Esophagus mucosa (tissue), 1 donor: ENCODE measurements at regions not wholly inside any gene's neighbourhood (a gene's known extent, or its start where the extent isn't known, plus 50 kb on each side); places are given as distances from the start of the nearest gene placed in this dataset.

Source experiments
- ATAC-seq: fragments of 200-7000 bp; cut with Tn5 transposase; one replicate; pipeline ENCODE4 v1.9.1; 2020
- donor health status: DM: yes; HTN: yes; CAD: no.

- ATAC-seq, result no peak
Measured at GRCh38 chr20:17023806-17024205, 203.0 kb upstream of the PCSK2 start.

DNA sequence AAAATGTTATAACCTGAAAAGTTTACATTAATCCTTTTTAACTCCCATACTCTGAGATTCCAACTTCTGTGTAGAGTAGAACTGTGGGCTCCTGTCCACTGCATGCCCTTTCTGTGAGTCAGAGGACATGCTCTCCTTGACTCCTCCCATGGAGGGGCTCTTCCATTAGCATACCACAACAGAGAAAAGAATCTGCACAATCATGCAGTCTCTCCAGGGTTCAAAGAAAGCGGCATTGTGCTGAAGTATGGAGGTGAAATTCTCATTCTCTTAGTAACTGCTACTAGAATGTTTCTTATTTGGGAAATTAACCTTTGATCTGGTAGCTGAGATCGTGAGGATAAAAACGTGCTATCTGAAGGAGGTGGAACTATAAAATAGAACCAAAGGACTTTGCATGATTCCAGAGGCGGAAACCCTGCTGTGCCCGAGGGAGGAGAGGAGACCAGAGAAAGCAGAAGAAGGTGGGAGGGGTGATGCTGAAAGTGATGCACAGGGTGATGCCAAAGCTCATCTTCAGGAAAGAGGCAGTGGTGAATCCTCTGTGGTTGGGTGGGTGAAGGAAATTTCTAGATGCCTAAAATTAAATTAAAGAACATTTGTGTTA is 202.2 kb upstream of the PCSK2 start:
- no peak for ATAC-seq

GRCh38 chr20:17026346-17026745 is 200.5 kb upstream of the PCSK2 start:
- ATAC-seq, result no peak

GRCh38 chr20:17029698-17030097 is 197.1 kb upstream of the PCSK2 start:
- ATAC-seq, result no peak

DNA sequence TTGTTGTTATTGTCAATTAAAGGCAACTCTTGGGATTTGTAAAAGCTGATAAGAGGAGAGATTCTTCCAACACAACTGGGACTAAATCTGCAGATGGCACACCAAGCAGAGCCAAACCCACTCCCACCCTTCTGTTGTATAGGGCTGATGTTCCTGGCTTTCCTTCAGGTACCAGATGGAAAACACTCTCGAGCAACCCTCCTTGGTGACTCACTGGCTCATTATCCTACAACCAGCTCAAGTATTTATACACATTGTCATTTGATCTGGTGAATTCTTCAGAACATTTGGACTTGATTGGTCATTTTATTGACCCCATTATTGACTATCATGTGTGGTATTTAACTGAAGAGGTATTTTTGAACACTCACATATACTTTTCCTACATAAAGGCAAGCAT is 190.3 kb upstream of the PCSK2 start:
- ATAC-seq, result no peak

DNA sequence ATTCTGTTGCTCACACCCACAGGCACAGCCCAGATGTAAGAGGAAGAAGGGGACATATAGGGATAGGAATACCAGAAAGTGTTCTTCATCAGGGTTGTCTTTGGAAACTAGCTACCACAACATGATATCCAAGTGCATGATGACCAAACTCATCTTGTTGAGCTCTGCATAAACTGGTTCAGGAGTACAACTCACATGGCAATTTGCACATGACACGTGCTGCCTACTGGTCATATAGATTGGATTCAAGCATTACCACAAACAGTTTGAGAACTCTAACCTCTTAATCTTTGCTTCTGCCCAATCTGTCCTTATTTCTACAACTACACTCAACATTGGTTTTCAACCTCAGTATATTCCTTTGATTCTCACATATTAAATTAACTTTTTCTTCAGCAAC is 184.7 kb upstream of the PCSK2 start:
- ATAC-seq, result no peak

DNA sequence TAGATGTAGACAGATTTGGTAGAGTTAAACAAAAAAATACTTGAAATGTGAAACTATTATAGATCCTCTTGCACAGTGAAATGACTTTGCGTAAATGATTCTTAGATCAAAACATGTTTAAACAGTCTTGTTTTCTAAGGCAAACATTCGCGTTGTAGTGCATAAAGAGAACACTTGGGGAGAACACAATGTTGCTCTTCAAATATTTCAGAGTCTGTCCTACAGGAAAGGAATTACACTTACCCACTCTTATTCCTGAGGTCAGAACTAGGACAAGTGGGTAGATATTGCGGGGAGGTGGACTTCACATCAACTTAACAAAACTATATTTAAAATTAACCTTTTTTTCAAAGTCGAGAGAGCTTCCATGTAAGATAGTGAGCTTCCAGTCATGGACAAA is 183.5 kb upstream of the PCSK2 start:
- ATAC-seq, result no peak

DNA sequence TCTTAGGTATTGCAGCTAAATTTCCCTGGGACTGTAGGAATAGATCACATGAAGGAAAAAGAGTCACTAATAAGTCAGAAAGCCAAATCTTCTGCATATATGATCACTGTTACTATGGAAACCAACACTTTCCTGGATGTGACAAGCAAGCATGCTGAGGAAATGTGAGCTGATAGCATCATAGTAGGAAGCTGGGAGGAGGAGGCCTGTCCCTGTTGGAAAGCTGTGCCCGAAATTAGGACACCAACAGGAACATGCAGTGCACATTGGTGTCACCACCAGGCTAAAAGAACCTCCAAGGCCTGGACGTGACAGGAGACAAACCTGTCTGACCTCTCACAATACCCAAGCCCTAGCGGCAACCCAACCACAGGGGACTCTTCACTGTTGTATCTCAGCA is 181.9 kb upstream of the PCSK2 start:
- no peak for ATAC-seq

GRCh38 chr20:17059465-17059864 is 167.4 kb upstream of the PCSK2 start:
- ATAC-seq, result no peak

- no peak for ATAC-seq
Measured at GRCh38 chr20:17061715-17062114, 165.1 kb upstream of the PCSK2 start.

DNA sequence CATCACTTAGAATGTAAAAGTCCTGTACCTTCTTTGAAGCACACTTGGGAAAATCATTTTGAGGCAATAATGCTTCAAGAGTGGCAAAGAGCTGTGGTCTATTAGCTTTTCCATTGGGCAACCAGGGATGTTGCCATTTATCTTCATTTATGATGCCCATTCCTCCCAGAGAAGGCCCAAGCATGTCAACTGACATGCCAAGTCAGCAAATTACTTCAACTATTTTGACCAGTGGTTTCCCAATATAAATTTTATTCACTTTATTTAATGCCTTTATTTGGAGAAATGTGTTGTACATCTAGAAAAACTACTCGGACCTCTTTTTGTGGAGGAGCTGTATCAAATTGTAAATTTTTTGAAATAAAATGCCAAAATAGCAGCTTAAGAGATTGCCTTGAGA is 164.1 kb upstream of the PCSK2 start:
- no peak for ATAC-seq

GRCh38 chr20:17066902-17067301 is 159.9 kb upstream of the PCSK2 start:
- ATAC-seq, result no peak

- no peak for ATAC-seq
Measured at GRCh38 chr20:17068084-17068711, 158.6 kb upstream of the PCSK2 start.

- ATAC-seq, result no peak
Measured at GRCh38 chr20:17077030-17077429, 149.8 kb upstream of the PCSK2 start.

- ATAC-seq, result no peak
Measured at GRCh38 chr20:17083738-17084137, 143.1 kb upstream of the PCSK2 start.

DNA sequence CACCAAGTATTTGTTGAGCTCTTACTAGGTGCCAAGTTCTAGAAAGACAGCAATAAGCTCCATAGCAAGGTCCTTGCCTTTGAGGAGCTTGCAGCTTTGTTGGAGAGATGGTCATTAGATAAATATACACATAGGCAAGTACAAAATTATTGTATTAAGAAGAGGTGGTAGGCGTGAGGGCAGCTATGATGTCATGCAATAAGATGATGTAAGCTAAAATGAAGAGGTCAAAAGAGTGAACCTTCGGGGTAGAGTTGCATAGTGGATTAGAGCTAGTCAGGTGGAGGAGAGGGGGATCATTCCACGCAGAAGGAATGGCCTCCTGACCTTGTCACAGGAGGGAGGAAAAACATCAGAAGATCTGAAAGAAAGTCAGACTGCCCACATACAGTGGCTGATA is 141.9 kb upstream of the PCSK2 start:
- ATAC-seq, result no peak

GRCh38 chr20:17093782-17094181 is 133.1 kb upstream of the PCSK2 start:
- no peak for ATAC-seq

- ATAC-seq, result no peak
Measured at GRCh38 chr20:17097603-17098002, 129.2 kb upstream of the PCSK2 start.

DNA sequence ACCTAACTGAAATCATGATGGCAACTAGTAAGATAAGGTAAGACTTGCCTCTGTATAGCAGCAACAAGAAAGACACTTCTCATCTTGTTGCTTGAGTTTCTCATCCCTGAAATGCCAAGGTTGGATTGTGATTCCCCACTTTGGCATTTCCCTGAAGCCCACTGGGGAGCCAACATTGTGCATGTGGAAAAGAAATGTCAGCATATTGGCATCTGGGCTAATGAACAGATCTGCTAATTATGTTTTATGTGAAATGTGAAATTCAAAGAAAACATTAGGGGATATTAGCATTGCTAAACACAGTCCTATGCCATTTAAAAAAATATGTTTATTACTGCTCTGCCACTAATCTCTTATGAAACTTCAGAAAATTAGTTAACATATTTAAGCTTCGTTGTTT is 126.3 kb upstream of the PCSK2 start:
- ATAC-seq, result no peak

GRCh38 chr20:17107127-17107526 is 119.7 kb upstream of the PCSK2 start:
- no peak for ATAC-seq

GRCh38 chr20:17108896-17109295 is 117.9 kb upstream of the PCSK2 start:
- no peak for ATAC-seq

- ATAC-seq, result no peak
Measured at GRCh38 chr20:17109307-17109706, 117.5 kb upstream of the PCSK2 start.

DNA sequence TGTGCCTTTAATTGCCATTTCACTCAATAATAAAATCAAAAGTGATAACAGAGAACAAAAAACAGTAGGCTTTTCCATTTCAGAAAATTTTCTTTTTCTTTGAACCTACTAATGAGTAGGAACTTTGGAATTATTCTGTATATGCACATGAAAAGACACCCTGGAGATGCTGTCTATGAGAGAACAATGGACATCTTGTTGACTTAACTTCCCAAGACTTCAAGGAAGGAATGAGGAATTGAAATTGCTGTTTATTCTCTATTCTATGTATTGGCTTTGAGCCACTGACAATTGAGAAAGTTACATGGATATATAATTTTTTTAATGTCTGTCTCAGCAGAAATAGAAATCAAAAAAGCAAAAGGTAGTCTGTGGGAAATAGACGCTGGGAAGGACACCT is 98.6 kb upstream of the PCSK2 start:
- ATAC-seq, result no peak

DNA sequence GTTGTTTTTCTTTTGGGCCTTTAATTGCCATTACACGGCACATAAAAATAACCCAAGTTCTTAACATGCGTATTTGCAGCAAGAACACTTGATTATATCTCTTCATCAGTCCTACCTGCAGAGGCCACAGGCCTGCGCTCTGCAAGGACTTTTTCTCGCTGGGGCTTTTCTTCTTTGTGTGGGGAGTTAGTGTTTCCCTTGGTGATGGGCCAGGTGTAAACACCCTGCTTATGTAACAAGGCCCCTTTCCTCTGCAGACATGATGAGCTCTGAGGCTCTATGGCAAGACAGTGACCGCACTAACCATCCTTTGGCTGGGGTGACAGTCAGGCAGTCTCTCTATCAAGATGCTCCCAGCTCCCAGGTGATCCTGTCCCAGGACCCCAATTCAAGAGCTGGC is 97.8 kb upstream of the PCSK2 start:
- ATAC-seq, result no peak

GRCh38 chr20:17137692-17138091 is 89.1 kb upstream of the PCSK2 start:
- ATAC-seq, result no peak
